ENCODE measurements at regions not wholly inside any gene's neighbourhood (a gene's known extent, or its start where the extent isn't known, plus 50 kb on each side); places are given as distances from the start of the nearest gene placed in this dataset.

GRCh38 chr4:28211676-28212470, 1351.2 kb downstream of the STIM2 start:
- Mint-ChIP-seq H3K27me3 (no peaks in the 10 kb centered on the region), H3K27ac (no peak overlapping the region), H3K4me3 (no peak overlapping the region), H3K36me3 (no peaks in the 10 kb centered on the region), H3K4me1 (ENCODE audit: low read depth) (no peaks in the 10 kb centered on the region), H3K9me3 (ENCODE audit: low read depth) (peaks cover 11% of the 10 kb centered on the region)

- Mint-ChIP-seq H3K4me1 (ENCODE audit: low read depth) (no peaks in the 10 kb centered on the region), H3K27ac (no peak overlapping the region), H3K9me3 (ENCODE audit: low read depth) (peaks cover 17% of the 10 kb centered on the region), H3K4me3 (no peak overlapping the region), H3K27me3 (no peaks in the 10 kb centered on the region), H3K36me3 (no peaks in the 10 kb centered on the region)
These were observed 1360.9 kb downstream of the STIM2 start for GRCh38 chr4:28221536-28221935.

GRCh38 chr4:28225050-28225449, 1364.4 kb downstream of the STIM2 start:
- peaks cover 17% of the 10 kb centered on the region for H3K9me3 Mint-ChIP-seq (ENCODE audit: low read depth)
- no peaks in the 10 kb centered on the region for H3K36me3 Mint-ChIP-seq
- H3K27me3 Mint-ChIP-seq = no peaks in the 10 kb centered on the region
- no peaks in the 10 kb centered on the region for H3K4me1 Mint-ChIP-seq (ENCODE audit: low read depth)
- H3K4me3 Mint-ChIP-seq = no peak overlapping the region
- no peak overlapping the region for H3K27ac Mint-ChIP-seq

GRCh38 chr4:28225689-28226353, 1365.2 kb downstream of the STIM2 start:
- Mint-ChIP-seq H3K36me3 (no peaks in the 10 kb centered on the region), H3K4me1 (ENCODE audit: low read depth) (no peaks in the 10 kb centered on the region), H3K4me3 (no peak overlapping the region), H3K9me3 (ENCODE audit: low read depth) (peaks cover 16% of the 10 kb centered on the region), H3K27ac (no peak overlapping the region), H3K27me3 (no peaks in the 10 kb centered on the region)

GRCh38 chr4:28226962-28227361, 1366.3 kb downstream of the STIM2 start:
- H3K4me1 Mint-ChIP-seq (ENCODE audit: low read depth) = no peaks in the 10 kb centered on the region
- no peak overlapping the region for H3K27ac Mint-ChIP-seq
- no peaks in the 10 kb centered on the region for H3K27me3 Mint-ChIP-seq
- H3K36me3 Mint-ChIP-seq = no peaks in the 10 kb centered on the region
- no peak overlapping the region for H3K4me3 Mint-ChIP-seq
- peaks cover 7% of the 10 kb centered on the region for H3K9me3 Mint-ChIP-seq (ENCODE audit: low read depth)

- no peak overlapping the region for H3K27ac Mint-ChIP-seq
- H3K27me3 Mint-ChIP-seq = no peaks in the 10 kb centered on the region
These were observed 1367.1 kb downstream of the STIM2 start for GRCh38 chr4:28227764-28228163.

GRCh38 chr4:28228561-28229491, 1368.2 kb downstream of the STIM2 start:
- no peak overlapping the region for H3K4me3 Mint-ChIP-seq
- no peak overlapping the region for H3K27ac Mint-ChIP-seq
- no peaks in the 10 kb centered on the region for H3K9me3 Mint-ChIP-seq (ENCODE audit: low read depth)
- no peaks in the 10 kb centered on the region for H3K4me1 Mint-ChIP-seq (ENCODE audit: low read depth)
- H3K36me3 Mint-ChIP-seq = no peaks in the 10 kb centered on the region
- H3K27me3 Mint-ChIP-seq = no peaks in the 10 kb centered on the region

More at GRCh38 chr4:28227764-28228163, 1367.1 kb downstream of the STIM2 start:
- no peak overlapping the region for H3K4me3 Mint-ChIP-seq
- H3K4me1 Mint-ChIP-seq (ENCODE audit: low read depth) = no peaks in the 10 kb centered on the region
- peaks cover 4% of the 10 kb centered on the region for H3K9me3 Mint-ChIP-seq (ENCODE audit: low read depth)
- H3K36me3 Mint-ChIP-seq = no peaks in the 10 kb centered on the region

- Mint-ChIP-seq H3K9me3 (ENCODE audit: low read depth) (peaks cover 6% of the 10 kb centered on the region), H3K4me1 (ENCODE audit: low read depth) (no peaks in the 10 kb centered on the region), H3K27me3 (no peaks in the 10 kb centered on the region), H3K27ac (no peak overlapping the region), H3K36me3 (no peaks in the 10 kb centered on the region), H3K4me3 (no peak overlapping the region)
These were observed 1371.7 kb downstream of the STIM2 start for GRCh38 chr4:28232376-28232775.

- Mint-ChIP-seq H3K4me1 (ENCODE audit: low read depth) (no peaks in the 10 kb centered on the region), H3K4me3 (no peak overlapping the region), H3K36me3 (no peaks in the 10 kb centered on the region), H3K27me3 (no peaks in the 10 kb centered on the region), H3K27ac (no peak overlapping the region), H3K9me3 (ENCODE audit: low read depth) (peaks cover 6% of the 10 kb centered on the region)
These were observed 1372.3 kb downstream of the STIM2 start for GRCh38 chr4:28232951-28233350.

GRCh38 chr4:28233724-28234123, 1373.1 kb downstream of the STIM2 start:
- Mint-ChIP-seq H3K27ac (no peak overlapping the region), H3K4me3 (no peak overlapping the region), H3K36me3 (no peaks in the 10 kb centered on the region), H3K9me3 (ENCODE audit: low read depth) (peaks cover 6% of the 10 kb centered on the region), H3K4me1 (ENCODE audit: low read depth) (no peaks in the 10 kb centered on the region), H3K27me3 (no peaks in the 10 kb centered on the region)

GRCh38 chr4:28238876-28239275, 1378.2 kb downstream of the STIM2 start:
- no peaks in the 10 kb centered on the region for H3K36me3 Mint-ChIP-seq
- no peak overlapping the region for H3K27ac Mint-ChIP-seq
- peaks cover 6% of the 10 kb centered on the region for H3K9me3 Mint-ChIP-seq (ENCODE audit: low read depth)
- H3K27me3 Mint-ChIP-seq = no peaks in the 10 kb centered on the region
- no peaks in the 10 kb centered on the region for H3K4me1 Mint-ChIP-seq (ENCODE audit: low read depth)
- no peak overlapping the region for H3K4me3 Mint-ChIP-seq

- Mint-ChIP-seq H3K27me3 (no peaks in the 10 kb centered on the region), H3K4me1 (ENCODE audit: low read depth) (no peaks in the 10 kb centered on the region), H3K27ac (no peak overlapping the region), H3K4me3 (no peak overlapping the region), H3K9me3 (ENCODE audit: low read depth) (no peaks in the 10 kb centered on the region), H3K36me3 (no peaks in the 10 kb centered on the region)
These were observed 1380.4 kb downstream of the STIM2 start for GRCh38 chr4:28241021-28241420.

- no peak overlapping the region for H3K27ac Mint-ChIP-seq
- H3K9me3 Mint-ChIP-seq (ENCODE audit: low read depth) = peaks cover 3% of the 10 kb centered on the region
- no peaks in the 10 kb centered on the region for H3K36me3 Mint-ChIP-seq
- no peak overlapping the region for H3K4me3 Mint-ChIP-seq
- H3K27me3 Mint-ChIP-seq = no peaks in the 10 kb centered on the region
- no peaks in the 10 kb centered on the region for H3K4me1 Mint-ChIP-seq (ENCODE audit: low read depth)
These were observed 1387.2 kb downstream of the STIM2 start for GRCh38 chr4:28247805-28248204.

- H3K4me3 Mint-ChIP-seq = no peak overlapping the region
- no peaks in the 10 kb centered on the region for H3K27me3 Mint-ChIP-seq
- no peaks in the 10 kb centered on the region for H3K36me3 Mint-ChIP-seq
- H3K9me3 Mint-ChIP-seq (ENCODE audit: low read depth) = peaks cover 3% of the 10 kb centered on the region
- H3K27ac Mint-ChIP-seq = no peak overlapping the region
- no peaks in the 10 kb centered on the region for H3K4me1 Mint-ChIP-seq (ENCODE audit: low read depth)
These were observed 1387.6 kb downstream of the STIM2 start for GRCh38 chr4:28248269-28248668.

GRCh38 chr4:28250646-28251045, 1390.0 kb downstream of the STIM2 start:
- H3K4me1 Mint-ChIP-seq (ENCODE audit: low read depth) = no peaks in the 10 kb centered on the region
- H3K9me3 Mint-ChIP-seq (ENCODE audit: low read depth) = peaks cover 9% of the 10 kb centered on the region
- H3K4me3 Mint-ChIP-seq = no peak overlapping the region
- H3K27ac Mint-ChIP-seq = no peak overlapping the region
- no peaks in the 10 kb centered on the region for H3K36me3 Mint-ChIP-seq
- no peaks in the 10 kb centered on the region for H3K27me3 Mint-ChIP-seq
